GM12878 (cell line): ENCODE measurements at regions not wholly inside any gene's neighbourhood (a gene's known extent, or its start where the extent isn't known, plus 50 kb on each side); places are given as distances from the start of the nearest gene placed in this dataset.

ENCODE experiments used
- CEBPB ChIP-seq, 2 experiments: fragments of 150-350 bp in 1 of 2; IDR thresholded peaks; 2 replicates each; pipeline ENCODE4 v1.6.1; 2012 to 2014; ENCODE audit warnings: low read depth in 2 of 2, low read length in 2 of 2, borderline replicate concordance in 1 of 2, inconsistent platforms in 1 of 2
- CREM ChIP-seq: IDR thresholded peaks from 2 replicates; pipeline ENCODE4 v1.6.1; 2014; ENCODE audit warnings: antibody characterized with exemption, low read depth
- ELK1 ChIP-seq: IDR thresholded peaks from 2 replicates; pipeline ENCODE4 v1.6.1; 2012; ENCODE audit warnings: low read depth, low read length, improper control_type of control experiment
- ESRRA ChIP-seq: IDR thresholded peaks from 2 replicates; pipeline ENCODE4 v1.6.1; 2012; ENCODE audit warnings: mild to moderate bottlenecking, low read length, improper control_type of control experiment
- HDAC6 ChIP-seq: fragments of 200-600 bp; sonication (generic); IDR thresholded peaks from one replicate; pipeline ENCODE4 v1.8.0; 2017; ENCODE audit warnings: antibody characterized with exemption; ENCODE audit not compliant: unreplicated experiment
- IRF4 ChIP-seq: IDR thresholded peaks from 2 replicates; pipeline ENCODE4 v1.6.1; 2011; ENCODE audit warnings: low read depth, low read length
- KDM1A ChIP-seq: fragments of 200-600 bp; sonication (generic); IDR thresholded peaks from 2 replicates; pipeline ENCODE4 v1.6.1; 2016; ENCODE audit warnings: borderline replicate concordance
- MXI1 ChIP-seq: fragments of 150-350 bp; IDR thresholded peaks from 2 replicates; pipeline ENCODE4 v1.6.1; 2011; ENCODE audit warnings: low read depth, mild to moderate bottlenecking, inconsistent platforms, low read length, improper control_type of control experiment
- MYC ChIP-seq: IDR thresholded peaks from 2 replicates; pipeline ENCODE4 v1.6.1; 2011; ENCODE audit warnings: mild to moderate bottlenecking, low read length, moderate library complexity, inconsistent platforms; ENCODE audit not compliant: insufficient read depth, insufficient replicate concordance, insufficient read length, severe bottlenecking
- NFYA ChIP-seq: IDR thresholded peaks from 2 replicates; pipeline ENCODE4 v1.6.1; 2011; ENCODE audit warnings: low read depth, mild to moderate bottlenecking, low read length, improper control_type of control experiment, borderline replicate concordance
- NFYB ChIP-seq: IDR thresholded peaks from 2 replicates; pipeline ENCODE4 v1.6.1; 2011; ENCODE audit warnings: low read depth, mild to moderate bottlenecking, low read length, improper control_type of control experiment, moderate library complexity; ENCODE audit not compliant: insufficient read depth
- PML ChIP-seq: IDR thresholded peaks from 2 replicates; pipeline ENCODE4 v1.6.1; 2012; ENCODE audit warnings: low read length, inconsistent platforms
- POLR2A ChIP-seq: IDR thresholded peaks from 2 replicates; pipeline ENCODE4 v1.6.1; 2011; ENCODE audit warnings: low read depth, mild to moderate bottlenecking, low read length
- RAD51 ChIP-seq: fragments of 450-650 bp; IDR thresholded peaks from 2 replicates; pipeline ENCODE4 v1.6.1; 2016; ENCODE audit warnings: moderate library complexity, mild to moderate bottlenecking, inconsistent platforms
- SP1 ChIP-seq: IDR thresholded peaks from one replicate; pipeline ENCODE4 v1.6.1; 2011; ENCODE audit warnings: low read depth, low read length
- USF2 ChIP-seq: IDR thresholded peaks from 2 replicates; pipeline ENCODE4 v1.6.1; 2011; ENCODE audit warnings: low read depth, low read length, improper control_type of control experiment, borderline replicate concordance
- ZNF274 ChIP-seq: IDR thresholded peaks from one replicate; pipeline ENCODE4 v1.8.0; 2011; ENCODE audit not compliant: insufficient read length, insufficient read depth
- TF ChIP-seq, protein P1 (sequence below): fragments of 450-650 bp; formaldehyde crosslinking; IDR thresholded peaks from 2 replicates; pipeline ENCODE4 v1.5.0; 2022; ENCODE audit warnings: mild to moderate bottlenecking, missing genetic modification characterization
- TF ChIP-seq, protein P2 (sequence below): fragments of 450-650 bp; IDR thresholded peaks from 2 replicates; pipeline ENCODE4 v1.6.1; 2016; ENCODE audit warnings: mild to moderate bottlenecking
- TF ChIP-seq, protein P3 (sequence below): fragments of 450-650 bp; IDR thresholded peaks from 2 replicates; pipeline ENCODE4 v1.6.1; 2018; ENCODE audit warnings: mild to moderate bottlenecking, low read depth, moderate library complexity; ENCODE audit not compliant: partially characterized antibody
- TF ChIP-seq, protein P4 (sequence below): IDR thresholded peaks from 2 replicates; pipeline ENCODE4 v1.6.1; 2011; ENCODE audit warnings: low read depth, mild to moderate bottlenecking, low read length, moderate library complexity, borderline replicate concordance; ENCODE audit errors: extremely low read depth

DNA sequence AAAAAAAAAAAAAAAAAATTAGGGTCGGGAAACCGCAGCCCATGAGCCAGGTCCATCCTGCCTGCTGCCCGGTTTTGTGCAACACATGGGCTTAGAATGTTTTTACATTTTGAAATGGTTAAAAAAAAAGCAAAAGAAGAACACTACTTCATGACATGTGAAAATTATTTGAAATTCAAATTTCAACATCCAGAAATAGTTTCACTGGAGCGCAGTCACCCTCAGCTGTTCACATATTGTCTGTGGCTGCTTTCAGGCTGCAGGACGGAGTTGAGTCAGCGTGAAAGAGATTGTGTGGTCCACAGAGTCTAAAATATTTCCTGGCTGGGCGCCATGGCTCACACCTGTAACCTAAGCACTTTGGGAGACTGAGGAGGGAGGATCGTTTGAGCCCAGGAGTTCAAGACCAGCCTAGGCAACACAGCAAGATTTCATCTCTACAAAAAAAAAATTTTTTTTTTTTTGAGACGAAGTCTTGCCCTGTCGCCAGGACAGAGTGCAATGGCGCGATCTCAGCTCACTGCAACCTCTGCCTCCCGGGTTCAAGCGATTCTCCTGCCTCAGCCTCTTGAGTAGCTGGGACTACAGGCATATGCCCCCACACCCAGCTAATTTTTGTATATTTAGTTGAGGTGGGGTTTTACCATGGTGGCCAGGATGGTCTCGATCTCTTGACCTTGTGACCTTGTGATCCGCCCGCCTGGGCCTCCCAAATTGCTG lies 63.9 kb upstream of the ECHDC3 start (continued):
- TF ChIP-seq, protein P1, sequence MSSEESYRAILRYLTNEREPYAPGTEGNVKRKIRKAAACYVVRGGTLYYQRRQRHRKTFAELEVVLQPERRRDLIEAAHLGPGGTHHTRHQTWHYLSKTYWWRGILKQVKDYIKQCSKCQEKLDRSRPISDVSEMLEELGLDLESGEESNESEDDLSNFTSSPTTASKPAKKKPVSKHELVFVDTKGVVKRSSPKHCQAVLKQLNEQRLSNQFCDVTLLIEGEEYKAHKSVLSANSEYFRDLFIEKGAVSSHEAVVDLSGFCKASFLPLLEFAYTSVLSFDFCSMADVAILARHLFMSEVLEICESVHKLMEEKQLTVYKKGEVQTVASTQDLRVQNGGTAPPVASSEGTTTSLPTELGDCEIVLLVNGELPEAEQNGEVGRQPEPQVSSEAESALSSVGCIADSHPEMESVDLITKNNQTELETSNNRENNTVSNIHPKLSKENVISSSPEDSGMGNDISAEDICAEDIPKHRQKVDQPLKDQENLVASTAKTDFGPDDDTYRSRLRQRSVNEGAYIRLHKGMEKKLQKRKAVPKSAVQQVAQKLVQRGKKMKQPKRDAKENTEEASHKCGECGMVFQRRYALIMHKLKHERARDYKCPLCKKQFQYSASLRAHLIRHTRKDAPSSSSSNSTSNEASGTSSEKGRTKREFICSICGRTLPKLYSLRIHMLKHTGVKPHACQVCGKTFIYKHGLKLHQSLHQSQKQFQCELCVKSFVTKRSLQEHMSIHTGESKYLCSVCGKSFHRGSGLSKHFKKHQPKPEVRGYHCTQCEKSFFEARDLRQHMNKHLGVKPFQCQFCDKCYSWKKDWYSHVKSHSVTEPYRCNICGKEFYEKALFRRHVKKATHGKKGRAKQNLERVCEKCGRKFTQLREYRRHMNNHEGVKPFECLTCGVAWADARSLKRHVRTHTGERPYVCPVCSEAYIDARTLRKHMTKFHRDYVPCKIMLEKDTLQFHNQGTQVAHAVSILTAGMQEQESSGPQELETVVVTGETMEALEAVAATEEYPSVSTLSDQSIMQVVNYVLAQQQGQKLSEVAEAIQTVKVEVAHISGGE (CRISPR knock-in tag): no peak
- TF ChIP-seq ESRRA (no peak), ZNF274 (no peak), MYC (no peak), HDAC6 (no peak), CEBPB (IDR thresholded peaks at IDR 0.05; ENCODE audit: borderline replicate concordance in 1 of 2, low read depth in 2 of 2, low read length in 2 of 2) (no peak), NFYB (no peak), KDM1A (no peak), SP1 (peak; percentile 69), ELK1 (no peak), NFYA (no peak), PML (peak; percentile 76; the same call in 1 of the 2 replicates), CREM (peak; percentile 81; the same call in 1 of the 2 replicates), RAD51 (no peak), POLR2A (no peak), MXI1 (peak; percentile 66; the same call in 1 of the 2 replicates), IRF4 (peak; percentile 92), USF2 (no peak)
- TF ChIP-seq, protein P2, sequence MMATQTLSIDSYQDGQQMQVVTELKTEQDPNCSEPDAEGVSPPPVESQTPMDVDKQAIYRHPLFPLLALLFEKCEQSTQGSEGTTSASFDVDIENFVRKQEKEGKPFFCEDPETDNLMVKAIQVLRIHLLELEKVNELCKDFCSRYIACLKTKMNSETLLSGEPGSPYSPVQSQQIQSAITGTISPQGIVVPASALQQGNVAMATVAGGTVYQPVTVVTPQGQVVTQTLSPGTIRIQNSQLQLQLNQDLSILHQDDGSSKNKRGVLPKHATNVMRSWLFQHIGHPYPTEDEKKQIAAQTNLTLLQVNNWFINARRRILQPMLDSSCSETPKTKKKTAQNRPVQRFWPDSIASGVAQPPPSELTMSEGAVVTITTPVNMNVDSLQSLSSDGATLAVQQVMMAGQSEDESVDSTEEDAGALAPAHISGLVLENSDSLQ: no peak
- TF ChIP-seq, protein P3, sequence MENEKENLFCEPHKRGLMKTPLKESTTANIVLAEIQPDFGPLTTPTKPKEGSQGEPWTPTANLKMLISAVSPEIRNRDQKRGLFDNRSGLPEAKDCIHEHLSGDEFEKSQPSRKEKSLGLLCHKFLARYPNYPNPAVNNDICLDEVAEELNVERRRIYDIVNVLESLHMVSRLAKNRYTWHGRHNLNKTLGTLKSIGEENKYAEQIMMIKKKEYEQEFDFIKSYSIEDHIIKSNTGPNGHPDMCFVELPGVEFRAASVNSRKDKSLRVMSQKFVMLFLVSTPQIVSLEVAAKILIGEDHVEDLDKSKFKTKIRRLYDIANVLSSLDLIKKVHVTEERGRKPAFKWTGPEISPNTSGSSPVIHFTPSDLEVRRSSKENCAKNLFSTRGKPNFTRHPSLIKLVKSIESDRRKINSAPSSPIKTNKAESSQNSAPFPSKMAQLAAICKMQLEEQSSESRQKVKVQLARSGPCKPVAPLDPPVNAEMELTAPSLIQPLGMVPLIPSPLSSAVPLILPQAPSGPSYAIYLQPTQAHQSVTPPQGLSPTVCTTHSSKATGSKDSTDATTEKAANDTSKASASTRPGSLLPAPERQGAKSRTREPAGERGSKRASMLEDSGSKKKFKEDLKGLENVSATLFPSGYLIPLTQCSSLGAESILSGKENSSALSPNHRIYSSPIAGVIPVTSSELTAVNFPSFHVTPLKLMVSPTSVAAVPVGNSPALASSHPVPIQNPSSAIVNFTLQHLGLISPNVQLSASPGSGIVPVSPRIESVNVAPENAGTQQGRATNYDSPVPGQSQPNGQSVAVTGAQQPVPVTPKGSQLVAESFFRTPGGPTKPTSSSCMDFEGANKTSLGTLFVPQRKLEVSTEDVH: no peak
- TF ChIP-seq, protein P4, sequence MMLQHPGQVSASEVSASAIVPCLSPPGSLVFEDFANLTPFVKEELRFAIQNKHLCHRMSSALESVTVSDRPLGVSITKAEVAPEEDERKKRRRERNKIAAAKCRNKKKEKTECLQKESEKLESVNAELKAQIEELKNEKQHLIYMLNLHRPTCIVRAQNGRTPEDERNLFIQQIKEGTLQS: no peak
